DMS114 treated with DMSO at 0.1 percent for 48 hours (cell line): ENCODE measurements at regions not wholly inside any gene's neighbourhood (a gene's known extent, or its start where the extent isn't known, plus 50 kb on each side); places are given as distances from the start of the nearest gene placed in this dataset.

Experiments
- DNase-seq: peaks from one replicate; lab custom pipeline; 2025; ENCODE audit not compliant: unreplicated experiment; lab: John Stamatoyannopoulos, UW

DNA sequence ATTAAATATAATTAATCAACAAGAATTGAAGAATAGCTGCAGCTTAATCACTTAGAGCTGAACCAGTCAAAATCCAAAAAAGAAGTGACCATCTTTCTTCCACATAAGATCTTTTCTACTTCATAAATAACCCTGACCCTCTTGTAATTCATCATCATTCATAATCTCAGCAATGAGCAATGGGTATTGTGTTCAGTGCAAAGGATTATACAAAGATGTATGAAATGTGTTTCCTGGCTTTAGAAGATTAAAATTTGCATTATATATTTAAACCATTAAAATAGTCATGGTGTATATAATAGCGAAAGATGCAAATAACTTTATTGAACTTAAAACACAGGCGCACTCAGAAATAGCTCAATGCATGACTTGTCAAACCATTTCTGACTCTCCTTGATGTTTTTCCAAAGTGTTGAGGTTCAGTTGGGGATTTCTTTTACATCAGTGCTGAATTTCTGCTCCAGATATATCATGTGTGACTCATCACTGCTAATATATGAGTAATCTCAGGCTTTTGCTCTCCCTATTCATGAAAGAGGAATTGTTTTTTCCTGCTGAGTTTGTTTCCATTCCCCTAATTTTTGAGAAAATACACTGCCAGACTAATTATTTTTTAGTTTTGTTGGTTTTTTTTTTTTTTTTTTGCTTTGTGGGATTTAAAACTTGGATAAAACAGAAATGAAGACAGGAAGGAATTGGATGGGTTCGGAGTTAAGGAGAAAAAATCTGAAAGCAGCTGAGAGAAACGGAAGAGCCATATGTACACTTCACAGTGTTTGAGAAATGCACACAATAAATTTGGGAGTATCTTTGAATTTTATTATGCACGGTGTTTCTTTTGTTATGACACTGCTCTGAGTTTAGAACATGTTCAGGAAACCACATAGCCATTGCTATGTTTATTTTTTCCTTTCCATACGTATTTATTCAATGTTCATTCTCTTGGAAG, 290.1 kb upstream of the PCDH7 start:
- no peak for DNase-seq

DNA sequence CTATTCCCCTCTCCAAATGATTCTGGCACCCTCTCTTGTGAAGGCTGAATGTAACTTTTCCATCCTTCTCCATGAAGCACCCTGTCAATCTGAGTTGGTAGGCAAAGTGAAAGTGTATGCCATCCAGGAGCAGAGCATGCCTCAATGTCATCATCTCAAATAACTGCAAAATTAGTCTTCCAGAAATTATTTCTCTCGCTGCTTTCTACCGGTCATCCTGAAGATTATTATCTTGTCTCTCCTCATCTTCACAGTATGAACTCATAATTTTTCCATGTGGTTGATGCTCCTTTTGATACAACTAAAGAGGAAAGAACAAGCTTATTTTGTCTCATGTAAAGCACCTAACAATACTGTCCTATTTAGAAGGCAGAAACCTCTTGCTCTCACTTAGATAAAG, 285.5 kb upstream of the PCDH7 start:
- DNase-seq, result no peak

DNA sequence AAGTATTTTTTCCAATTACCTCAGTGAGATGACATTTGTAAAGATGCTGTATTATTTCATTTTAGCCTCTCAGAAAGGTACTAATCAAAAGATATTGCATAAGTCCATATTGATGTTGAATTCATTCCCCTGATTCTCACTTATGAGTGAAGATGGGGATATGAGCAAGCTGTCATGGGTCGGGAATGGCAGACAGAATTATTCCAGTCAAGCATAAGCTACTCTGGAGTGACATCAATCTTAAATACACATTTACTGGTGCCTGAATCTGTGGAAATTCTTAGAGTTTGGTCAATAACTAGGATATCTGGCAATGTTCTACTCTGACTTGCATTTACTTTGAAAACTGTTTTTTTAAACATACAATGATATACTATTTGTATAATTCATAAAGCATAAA, 283.8 kb upstream of the PCDH7 start:
- DNase-seq, result no peak

DNA sequence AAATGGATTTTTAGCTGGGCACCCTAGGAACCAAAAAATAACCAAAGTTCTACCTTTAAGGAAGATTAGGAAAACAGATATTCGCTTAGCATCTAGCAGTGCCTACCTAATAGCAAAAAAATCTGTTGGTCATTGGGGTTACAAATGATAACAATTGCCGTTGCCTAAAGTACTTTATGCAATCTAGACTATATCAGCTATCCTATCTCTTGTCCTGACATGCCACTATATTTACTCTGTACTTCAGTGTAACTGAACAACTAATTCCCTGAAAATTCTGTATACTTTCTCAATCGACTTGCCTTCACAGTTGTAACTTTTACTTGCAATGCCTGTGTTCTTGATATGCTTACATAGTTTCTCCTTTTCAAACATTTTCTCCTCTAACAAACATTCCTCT, 282.9 kb upstream of the PCDH7 start:
- no peak for DNase-seq

DNA sequence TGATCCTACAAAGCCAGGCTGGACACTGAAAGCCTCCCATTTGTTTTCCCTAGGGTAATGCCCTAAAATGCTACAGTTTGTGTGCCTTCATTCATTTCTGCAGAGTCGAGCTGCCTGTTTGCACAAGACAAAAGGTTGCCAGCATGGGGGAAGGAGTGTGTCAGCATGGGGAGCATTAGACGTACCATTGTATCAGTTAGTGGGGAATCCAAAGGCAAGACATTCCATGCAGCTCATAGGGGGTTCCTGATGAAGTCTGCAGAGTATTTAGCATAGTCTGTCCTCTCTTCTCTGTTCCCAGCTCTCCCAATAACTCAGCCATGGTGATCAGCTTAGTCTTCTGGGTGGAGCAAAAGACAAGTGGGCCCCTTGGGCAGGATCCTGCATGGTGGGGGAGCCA, 276.9 kb upstream of the PCDH7 start:
- no peak for DNase-seq

DNA sequence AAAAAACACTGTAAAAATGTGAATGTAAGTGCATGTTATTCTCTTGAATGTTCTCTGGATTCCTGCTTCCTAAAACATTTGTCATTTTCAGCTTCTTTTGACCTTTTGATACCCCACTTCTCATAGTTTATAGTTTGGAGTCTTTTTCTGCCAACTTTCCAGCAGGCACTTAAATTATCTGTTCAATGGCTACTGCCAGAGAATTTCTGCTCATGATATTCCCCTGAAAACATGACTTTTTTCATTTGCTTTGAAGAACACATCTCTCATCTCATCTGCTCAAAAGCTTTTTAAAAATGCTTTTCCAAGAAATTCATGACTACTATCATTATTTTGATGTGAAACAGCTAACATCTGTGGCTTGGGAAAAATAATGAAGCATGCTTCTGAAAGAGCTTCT, 269.7 kb upstream of the PCDH7 start:
- DNase-seq, result no peak

DNA sequence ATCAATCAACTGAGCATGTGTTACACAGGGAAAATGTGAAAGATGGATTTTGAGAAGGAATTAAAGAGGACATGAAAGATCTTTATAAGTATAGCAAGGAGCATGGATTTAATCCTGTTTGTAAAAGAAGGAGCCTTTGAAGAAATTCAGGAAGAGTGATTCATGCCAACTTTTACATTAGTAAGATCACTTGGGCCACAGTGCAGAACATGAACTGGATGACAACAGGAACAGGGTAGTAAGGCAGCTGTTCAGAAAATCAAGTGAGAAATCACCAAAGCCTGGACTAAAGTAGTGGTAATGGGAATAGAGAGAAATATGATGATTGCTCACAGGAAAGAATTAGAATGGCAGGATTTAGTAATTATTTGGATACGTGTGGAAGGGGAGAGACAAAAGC, 265.7 kb upstream of the PCDH7 start:
- DNase-seq, result no peak

DNA sequence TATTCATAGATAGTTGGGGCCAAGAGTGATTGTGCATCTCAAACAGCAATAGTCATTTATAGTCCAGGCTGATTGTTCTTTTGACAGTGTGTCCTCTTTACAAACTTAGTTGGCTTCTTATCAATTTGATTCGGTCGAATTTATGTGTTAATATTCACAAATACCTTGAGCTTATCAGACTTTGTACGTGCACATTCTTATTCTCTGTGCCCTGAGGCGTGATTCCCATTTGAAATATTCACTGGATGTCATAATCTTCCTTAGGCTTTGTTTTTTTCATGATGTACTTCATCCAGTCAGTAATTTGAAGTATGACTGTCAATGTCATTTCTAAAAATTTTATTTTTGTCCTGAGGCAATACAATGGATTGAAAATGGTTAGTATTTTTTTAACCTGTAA, 263.5 kb upstream of the PCDH7 start:
- DNase-seq, result no peak

DNA sequence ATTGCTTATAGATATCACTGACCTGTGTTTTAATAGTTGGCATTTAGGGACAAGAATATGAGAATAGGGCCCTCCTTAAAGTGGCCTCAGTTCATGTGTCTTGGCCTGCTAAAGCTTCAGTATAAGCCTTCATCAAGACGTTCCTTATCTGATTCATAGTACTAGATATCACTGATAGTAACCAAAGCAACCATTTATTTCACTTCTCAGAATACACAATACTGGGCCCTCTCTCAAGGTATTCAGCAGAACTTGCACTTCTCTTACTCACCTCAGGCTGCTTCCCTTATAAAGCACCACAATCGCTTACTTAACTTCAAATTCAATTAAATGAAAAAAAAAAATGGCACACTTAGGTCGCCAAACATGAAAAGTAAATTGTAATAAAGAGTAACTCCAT, 259.4 kb upstream of the PCDH7 start:
- no peak for DNase-seq

DNA sequence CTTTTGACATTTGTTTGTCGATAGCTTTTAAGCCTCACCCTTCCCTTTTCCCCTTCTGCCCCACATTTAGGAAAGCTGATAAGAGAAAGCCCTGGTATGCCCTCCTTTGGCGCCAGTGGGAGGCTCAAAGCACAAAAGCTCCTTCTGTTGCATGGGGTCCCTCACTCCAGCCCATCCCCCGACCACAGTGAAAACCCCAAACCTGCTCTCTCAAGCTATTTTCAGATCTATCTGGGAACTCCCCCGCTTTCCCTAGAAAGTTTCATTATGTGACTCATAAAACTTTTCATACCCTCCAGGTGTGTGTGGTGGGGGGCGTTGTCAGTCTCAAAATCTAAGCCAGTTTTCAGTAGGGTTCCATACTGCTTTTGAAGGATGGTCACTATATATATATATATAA, 259.0 kb upstream of the PCDH7 start:
- no peak for DNase-seq

DNA sequence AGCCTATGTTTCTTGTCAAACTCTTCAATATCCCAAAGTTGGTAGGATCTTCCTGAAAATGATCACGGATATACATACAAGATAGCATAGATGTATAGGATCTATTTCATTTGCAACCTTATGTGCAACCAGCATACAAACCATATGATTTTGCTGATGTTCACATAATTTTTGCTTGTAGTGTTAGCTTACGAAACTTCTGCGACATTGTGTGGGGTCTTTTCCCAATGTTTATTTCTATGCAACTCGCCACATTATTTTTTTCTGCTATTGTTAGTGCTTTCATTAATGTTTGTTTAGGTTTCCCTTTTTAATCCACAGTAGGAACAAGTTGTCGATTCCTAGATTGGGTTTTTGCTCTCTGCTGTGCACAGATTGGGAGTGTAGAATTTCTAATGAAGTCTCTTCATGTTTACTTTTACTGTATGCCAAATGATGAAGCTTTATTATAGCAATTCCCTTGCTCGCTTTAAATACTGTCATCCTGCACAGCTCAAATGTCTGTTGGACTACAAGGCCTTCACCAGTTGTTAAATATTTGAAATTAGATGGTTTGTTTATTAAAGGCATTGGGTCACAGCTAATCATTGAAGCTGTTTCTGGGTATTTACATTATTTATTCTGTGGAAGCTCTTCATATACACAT, 257.6 kb upstream of the PCDH7 start:
- DNase-seq, result no peak

DNA sequence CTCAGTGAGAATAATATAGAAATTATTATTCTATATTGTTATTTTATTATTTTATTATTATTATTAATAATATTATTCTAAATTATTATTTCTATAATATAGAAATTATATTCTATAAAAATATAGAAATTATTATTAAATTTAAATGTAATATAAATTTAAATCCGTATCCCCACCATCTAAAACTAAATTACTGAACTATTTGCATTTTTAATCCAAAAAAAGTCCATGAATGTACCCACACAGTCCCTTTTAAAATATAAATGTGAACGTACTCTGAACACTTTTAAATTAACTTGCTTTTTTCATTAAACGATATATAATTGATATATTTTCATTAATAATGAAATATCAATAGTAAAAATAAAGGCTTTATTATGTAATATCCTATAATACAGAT, 248.3 kb upstream of the PCDH7 start:
- DNase-seq, result no peak

DNA sequence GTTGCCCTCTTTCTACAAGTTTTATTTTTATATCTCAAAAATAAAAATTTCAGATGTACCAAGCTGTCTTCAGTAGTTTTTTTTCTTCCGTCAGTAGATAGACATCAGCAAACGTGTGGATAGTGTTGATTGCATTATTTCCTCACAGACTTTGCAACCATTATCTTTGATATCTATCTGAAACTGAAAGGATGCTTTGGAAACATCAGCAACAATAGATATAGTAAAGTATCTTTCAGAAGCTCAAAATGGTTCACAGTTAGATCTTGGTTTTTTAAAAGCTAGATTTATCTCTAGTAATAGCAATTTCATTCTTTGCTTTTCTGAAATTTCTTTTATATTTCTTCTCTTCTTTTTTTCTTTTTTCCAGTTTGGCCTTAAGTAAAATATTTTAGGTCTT, 246.9 kb upstream of the PCDH7 start:
- DNase-seq, result no peak

DNA sequence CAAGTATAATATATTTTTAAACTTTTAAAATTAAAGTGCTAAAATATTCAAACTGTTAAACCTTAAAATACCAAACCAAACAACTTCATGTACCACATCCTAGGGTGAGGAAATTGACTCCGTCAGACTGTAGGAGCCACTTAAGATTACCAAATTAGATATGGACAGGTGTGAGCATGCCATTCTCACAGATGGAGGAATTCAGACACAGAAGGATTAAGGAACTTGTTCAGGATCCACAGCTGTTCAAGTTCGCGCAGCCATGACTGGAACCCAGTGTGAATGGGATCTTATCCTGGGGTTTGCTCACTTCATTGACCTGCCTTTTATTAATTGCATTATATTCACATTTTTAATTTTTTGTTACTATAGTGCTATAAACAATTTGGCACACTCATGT, 224.9 kb upstream of the PCDH7 start:
- no peak for DNase-seq

DNA sequence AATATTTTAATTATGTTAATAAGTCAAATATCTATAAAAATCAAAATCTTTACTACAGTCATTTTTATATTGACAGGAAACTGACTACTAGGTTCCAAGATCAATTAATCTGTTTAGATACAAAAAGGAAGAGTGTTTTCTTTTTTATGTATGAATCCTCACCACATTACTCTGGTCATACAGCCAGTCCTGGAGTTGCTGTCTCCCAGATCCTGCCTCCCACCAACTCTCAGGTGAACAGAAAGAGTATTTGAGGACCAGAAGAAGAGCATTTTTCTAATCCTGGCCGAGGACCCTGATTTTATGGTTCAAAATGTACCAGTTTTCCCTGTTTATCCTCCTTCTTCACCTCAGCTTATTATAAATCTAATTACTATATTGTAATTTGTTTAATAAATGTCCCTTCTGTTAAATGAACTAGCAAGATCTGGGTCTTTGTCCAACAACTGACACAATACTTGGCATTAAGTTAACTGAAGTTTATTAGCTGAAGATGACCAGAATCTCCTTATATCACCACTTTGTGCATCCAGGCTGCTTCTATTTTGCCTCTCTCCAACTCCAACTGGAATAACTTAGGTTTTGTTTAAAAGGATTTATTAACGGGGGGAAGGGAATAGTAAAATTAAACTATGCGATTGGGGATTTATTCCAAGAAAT, 224.4 kb upstream of the PCDH7 start:
- DNase-seq, result no peak

DNA sequence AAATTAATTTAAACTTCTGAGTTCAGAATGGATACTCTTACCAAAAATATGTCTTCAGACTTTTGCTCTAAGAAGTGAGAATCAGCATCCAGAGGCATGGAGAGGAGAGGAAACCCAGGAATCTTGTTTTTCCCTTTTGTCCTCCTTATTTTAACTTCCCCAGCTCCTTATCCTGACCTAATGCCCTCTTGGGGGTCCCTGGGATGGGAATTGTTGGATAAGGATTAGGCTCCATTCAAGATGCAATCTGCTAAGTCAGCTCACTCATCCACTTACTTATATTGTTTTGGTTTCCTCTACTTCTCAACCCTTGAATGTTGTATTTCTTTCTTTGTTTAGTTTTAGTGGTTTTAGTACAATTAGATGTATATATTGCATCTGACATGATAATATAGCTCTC, 208.4 kb upstream of the PCDH7 start:
- DNase-seq, result no peak

DNA sequence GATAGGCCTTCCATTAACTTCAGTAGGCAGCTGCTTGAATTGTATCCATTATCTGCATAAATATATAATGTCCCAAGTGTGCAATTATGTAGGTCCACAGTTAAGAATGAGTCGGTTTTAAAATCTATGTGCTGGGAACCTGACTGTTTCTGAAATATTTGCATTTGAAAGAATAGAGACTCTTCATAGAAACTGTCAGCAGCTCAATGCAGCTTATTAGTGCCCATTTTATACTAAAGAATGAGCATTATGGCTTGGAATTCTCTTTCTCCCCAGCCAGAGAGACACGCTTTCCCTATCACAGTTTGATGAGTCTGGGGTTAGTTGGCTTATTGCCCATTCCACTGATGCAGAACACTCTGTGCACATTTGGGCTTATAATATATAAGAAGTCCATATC, 202.0 kb upstream of the PCDH7 start:
- DNase-seq, result no peak

DNA sequence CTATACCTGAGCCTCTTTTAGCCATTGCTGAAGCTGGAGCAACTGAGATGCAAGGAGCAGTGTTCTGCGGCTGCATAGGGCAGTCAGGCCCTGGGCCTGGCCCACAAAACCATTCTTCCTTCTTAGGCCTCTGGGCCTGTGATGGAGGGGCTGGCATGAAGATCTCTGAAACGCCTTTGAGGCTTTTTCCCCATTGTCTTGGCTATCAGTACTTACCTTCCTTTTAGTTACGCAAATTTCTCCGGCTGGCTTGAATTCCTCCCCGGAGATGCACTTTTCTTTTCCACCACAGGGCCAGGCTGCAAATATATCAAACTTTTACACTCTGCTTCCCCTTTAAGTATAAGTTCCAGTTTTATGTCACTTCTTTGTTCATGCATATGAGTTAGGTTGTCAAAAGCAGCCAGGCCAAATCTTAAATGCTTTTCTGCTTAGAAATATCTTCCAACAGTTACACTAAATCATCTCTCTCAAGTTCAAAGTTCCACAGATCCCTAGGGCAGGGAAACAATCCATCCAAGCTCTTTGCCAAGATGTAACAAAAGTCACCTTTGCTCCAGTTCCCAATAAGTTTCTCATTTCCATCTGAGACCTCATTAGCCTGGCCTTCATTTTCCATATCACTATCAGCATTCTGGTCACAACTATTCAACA, 194.4 kb upstream of the PCDH7 start:
- no peak for DNase-seq

DNA sequence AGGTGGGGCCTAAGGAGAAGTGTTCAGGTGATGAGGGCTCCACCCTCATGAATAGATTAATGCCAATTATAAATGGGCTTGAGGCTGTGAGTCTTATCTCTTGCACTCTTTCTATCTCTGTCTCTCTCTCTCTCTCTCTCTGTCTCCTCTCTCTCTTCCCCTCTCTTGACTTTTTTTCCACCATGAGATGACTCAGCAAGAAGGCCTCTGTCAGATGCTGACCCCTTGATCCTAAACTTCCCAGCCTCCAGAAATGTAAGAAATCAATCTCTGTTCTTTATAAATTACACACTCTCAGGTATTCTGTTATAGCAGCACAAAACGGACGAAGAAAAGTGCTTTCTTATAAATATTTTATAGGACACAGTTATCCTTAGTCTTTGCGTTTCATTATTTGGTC, 184.9 kb upstream of the PCDH7 start:
- no peak for DNase-seq

DNA sequence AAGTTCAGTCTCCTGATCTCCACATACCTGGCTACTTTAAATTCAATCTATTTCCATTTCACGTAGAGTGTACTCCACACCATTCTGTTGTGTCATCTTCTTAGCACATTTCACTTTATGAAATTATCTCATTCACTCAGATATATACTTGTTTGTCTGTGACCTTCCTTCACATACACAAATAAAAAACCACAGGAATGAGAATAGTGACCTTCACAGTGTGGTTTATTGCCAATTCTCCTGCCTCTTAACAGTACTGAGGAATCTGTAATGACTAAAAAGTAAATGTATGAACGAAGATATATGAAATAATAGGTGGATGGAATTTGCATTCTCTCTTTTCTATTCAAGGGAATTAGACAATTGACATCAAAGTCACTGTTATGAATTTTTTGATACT, 183.9 kb upstream of the PCDH7 start:
- no peak for DNase-seq

DNA sequence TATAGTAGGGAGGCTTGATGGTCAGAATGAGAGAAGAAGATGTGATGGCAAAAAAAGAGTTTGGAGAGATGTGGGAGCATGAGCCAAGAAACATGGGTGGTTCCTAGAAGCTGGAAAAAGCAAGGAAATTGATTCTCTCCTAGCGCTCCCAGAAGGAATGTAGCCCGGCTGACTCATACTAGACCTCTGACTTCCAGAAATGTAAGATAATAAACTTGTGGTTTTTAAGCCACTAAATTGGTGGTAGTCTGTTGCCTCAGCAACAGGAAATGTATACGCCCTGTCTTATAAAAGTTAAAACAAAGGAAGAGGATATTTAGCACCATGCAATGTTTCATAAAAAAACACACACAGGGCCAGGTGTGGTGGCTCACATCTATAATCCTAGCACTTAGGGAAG, 182.7 kb upstream of the PCDH7 start:
- DNase-seq, result no peak

DNA sequence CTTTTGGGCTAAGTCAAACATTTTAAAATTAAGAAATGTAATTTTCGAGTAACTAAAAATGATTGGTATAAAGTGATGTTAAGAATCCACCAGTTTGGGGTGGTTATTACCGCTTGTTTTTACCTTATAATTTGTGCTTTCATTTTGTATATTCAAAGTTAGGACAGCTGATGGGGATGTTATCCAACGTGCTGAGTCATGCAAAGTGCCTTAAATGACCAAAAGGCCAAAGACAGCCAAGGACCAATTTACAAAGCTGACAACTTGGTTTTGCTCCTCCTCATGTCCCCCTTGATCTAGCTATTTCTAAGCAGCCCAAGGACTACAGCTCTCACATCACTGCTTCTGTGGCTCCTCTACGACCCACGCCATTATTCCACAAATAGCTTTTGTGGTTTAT, 181.4 kb upstream of the PCDH7 start:
- no peak for DNase-seq
